ENCODE measurements at regions not wholly inside any gene's neighbourhood (a gene's known extent, or its start where the extent isn't known, plus 50 kb on each side); places are given as distances from the start of the nearest gene placed in this dataset.

- no peak for DNase-seq
These were observed 431.9 kb downstream of the ADAMTS20 start for GRCh38 chr12:43120150-43120549.

- no peak for DNase-seq
These were observed 433.1 kb downstream of the ADAMTS20 start for GRCh38 chr12:43118881-43119280.

- no peak for DNase-seq
These were observed 433.8 kb downstream of the ADAMTS20 start for GRCh38 chr12:43118234-43118633.

GRCh38 chr12:43117226-43117930 lies 434.6 kb downstream of the ADAMTS20 start:
- DNase-seq, result no peak

GRCh38 chr12:43115441-43116160 lies 436.4 kb downstream of the ADAMTS20 start:
- no peak for DNase-seq

- no peak for DNase-seq
These were observed 437.7 kb downstream of the ADAMTS20 start for GRCh38 chr12:43114316-43114715.

- DNase-seq, result no peak
These were observed 438.4 kb downstream of the ADAMTS20 start for GRCh38 chr12:43113616-43114015.

- no peak for DNase-seq
These were observed 438.9 kb downstream of the ADAMTS20 start for GRCh38 chr12:43113135-43113534.

GRCh38 chr12:43112101-43112920 lies 439.7 kb downstream of the ADAMTS20 start:
- no peak for DNase-seq

- DNase-seq, result no peak
These were observed 440.4 kb downstream of the ADAMTS20 start for GRCh38 chr12:43111608-43112007.

- DNase-seq, result no peak
These were observed 442.2 kb downstream of the ADAMTS20 start for GRCh38 chr12:43109631-43110345.

- DNase-seq, result no peak
These were observed 443.3 kb downstream of the ADAMTS20 start for GRCh38 chr12:43108656-43109055.

- no peak for DNase-seq
These were observed 444.8 kb downstream of the ADAMTS20 start for GRCh38 chr12:43107026-43107775.

- no peak for DNase-seq
These were observed 445.6 kb downstream of the ADAMTS20 start for GRCh38 chr12:43106355-43106754.

- no peak for DNase-seq
These were observed 446.5 kb downstream of the ADAMTS20 start for GRCh38 chr12:43105426-43105981.

- no peak for DNase-seq
These were observed 447.5 kb downstream of the ADAMTS20 start for GRCh38 chr12:43104494-43104893.

GRCh38 chr12:43103866-43104265 lies 448.1 kb downstream of the ADAMTS20 start:
- no peak for DNase-seq

GRCh38 chr12:43102546-43103264 lies 449.3 kb downstream of the ADAMTS20 start:
- no peak for DNase-seq

- DNase-seq, result no peak
These were observed 451.8 kb downstream of the ADAMTS20 start for GRCh38 chr12:43100231-43100630.

GRCh38 chr12:43099691-43100163 lies 452.3 kb downstream of the ADAMTS20 start:
- DNase-seq, result no peak

All from nucleus accumbens (tissue), 56 donors.